Colonic mucosa (tissue), 4 donors: ENCODE measurements at regions not wholly inside any gene's neighbourhood (a gene's known extent, or its start where the extent isn't known, plus 50 kb on each side); places are given as distances from the start of the nearest gene placed in this dataset.

ENCODE experiments used
- DNase-seq: peaks from one replicate; pipeline ENCODE4 v3.0.0-alpha.2; 2020
- H3K27ac ChIP-seq: fragments of 200-600 bp; one replicate; pipeline ENCODE4 v1.8.0; 2021
- H3K27me3 ChIP-seq: fragments of 200-600 bp; one replicate; pipeline ENCODE4 v1.8.0; 2021
- H3K36me3 ChIP-seq: fragments of 200-600 bp; one replicate; pipeline ENCODE4 v1.8.0; 2021
- H3K4me1 ChIP-seq: fragments of 200-600 bp; one replicate; pipeline ENCODE4 v1.8.0; 2021; ENCODE audit warnings: mild to moderate bottlenecking
- H3K4me3 ChIP-seq: fragments of 200-600 bp; one replicate; pipeline ENCODE4 v1.8.0; 2021
- H3K9ac ChIP-seq, 2 donors: one replicate each; pipeline ENCODE4 v1.7.0; 2013; ENCODE audit warnings: control low read depth in 2 of 2, low read depth in 2 of 2, low read length in 2 of 2
- H3K9me3 ChIP-seq: fragments of 200-600 bp; one replicate; pipeline ENCODE4 v1.8.0; 2021
- intact Hi-C: fragments of 100-400 bp; cut with DNase I; formaldehyde crosslinking; loops from one replicate; pipeline ENCODE4 v1.14.1; 2022
- TF ChIP-seq, protein P1 (sequence below): fragments of 200-600 bp; IDR thresholded peaks from one replicate; pipeline ENCODE4 v1.8.0; 2022; ENCODE audit warnings: antibody characterized with exemption, mild to moderate bottlenecking
- donor health status: healthy.
- donor health status: DM: no; HTN: no; CAD: no.
- donor health status: DM: no; HTN: no; CAD: no.

GRCh38 chr7:46463170-46463569 lies 542.1 kb upstream of the IGFBP3 start:
- TF ChIP-seq, protein P1, sequence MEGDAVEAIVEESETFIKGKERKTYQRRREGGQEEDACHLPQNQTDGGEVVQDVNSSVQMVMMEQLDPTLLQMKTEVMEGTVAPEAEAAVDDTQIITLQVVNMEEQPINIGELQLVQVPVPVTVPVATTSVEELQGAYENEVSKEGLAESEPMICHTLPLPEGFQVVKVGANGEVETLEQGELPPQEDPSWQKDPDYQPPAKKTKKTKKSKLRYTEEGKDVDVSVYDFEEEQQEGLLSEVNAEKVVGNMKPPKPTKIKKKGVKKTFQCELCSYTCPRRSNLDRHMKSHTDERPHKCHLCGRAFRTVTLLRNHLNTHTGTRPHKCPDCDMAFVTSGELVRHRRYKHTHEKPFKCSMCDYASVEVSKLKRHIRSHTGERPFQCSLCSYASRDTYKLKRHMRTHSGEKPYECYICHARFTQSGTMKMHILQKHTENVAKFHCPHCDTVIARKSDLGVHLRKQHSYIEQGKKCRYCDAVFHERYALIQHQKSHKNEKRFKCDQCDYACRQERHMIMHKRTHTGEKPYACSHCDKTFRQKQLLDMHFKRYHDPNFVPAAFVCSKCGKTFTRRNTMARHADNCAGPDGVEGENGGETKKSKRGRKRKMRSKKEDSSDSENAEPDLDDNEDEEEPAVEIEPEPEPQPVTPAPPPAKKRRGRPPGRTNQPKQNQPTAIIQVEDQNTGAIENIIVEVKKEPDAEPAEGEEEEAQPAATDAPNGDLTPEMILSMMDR, result no peak
- DNase-seq, result no peak
- H3K36me3 ChIP-seq, result no peaks in the 10 kb centered on the region
- H3K9me3 ChIP-seq, result peaks cover 5% of the 10 kb centered on the region
- no peaks in the 10 kb centered on the region for H3K4me1 ChIP-seq
- no peaks in the 10 kb centered on the region for H3K27me3 ChIP-seq
- no peak overlapping the region for H3K27ac ChIP-seq
- intact Hi-C loops, result no loop called here
- H3K9ac ChIP-seq, result no peak overlapping the region
- no peak overlapping the region for H3K4me3 ChIP-seq

DNA sequence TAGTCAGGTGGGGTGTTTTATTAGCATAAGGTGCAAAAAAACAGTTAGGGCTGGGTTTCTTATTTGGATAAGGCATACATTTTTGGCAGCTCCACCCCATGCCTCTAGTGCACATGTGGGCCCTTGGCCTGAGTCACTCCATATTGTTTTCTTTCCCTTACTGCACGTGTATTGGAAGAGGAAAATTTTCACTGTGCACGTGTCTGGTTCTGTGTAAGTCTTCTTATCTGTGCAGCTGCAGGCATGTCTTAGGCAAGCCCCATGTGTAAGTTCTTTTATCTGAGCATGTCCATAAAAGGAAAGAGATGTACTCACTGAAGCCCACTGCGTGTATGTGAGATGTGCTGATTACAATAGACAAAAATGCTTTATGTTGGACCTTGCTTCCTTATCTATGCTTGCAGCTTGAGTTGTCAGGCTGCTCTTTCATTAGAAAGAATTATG lies 540.3 kb upstream of the IGFBP3 start:
- no peaks in the 10 kb centered on the region for H3K4me1 ChIP-seq
- no peak overlapping the region for H3K4me3 ChIP-seq
- intact Hi-C loops, result no loop called here
- no peak overlapping the region for H3K27ac ChIP-seq
- no peaks in the 10 kb centered on the region for H3K27me3 ChIP-seq
- no peak overlapping the region for H3K9ac ChIP-seq
- no peaks in the 10 kb centered on the region for H3K36me3 ChIP-seq
- no peak for DNase-seq
- H3K9me3 ChIP-seq, result no peaks in the 10 kb centered on the region
- TF ChIP-seq, protein P1, result no peak

DNA sequence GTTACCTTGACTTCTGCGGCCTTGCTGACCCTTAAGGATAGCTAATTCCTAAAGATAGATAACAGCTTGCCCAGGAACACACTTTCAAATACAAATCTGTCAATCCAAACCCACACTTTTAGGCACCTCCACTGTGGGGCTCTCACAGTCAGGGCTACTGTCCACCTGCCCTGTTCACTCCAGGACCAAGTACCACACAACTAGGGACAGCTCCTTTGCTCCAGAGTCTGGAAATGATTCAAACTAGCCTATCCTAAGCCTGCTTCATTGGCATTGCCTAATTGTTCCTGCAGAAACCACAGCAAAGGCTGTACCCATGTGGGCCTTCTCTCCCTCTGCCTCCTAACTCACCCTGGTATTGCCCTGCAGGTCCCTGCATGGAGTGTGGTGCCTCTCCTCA lies 538.9 kb upstream of the IGFBP3 start:
- intact Hi-C loops, result no loop called here
- no peak for DNase-seq
- TF ChIP-seq, protein P1, result no peak

DNA sequence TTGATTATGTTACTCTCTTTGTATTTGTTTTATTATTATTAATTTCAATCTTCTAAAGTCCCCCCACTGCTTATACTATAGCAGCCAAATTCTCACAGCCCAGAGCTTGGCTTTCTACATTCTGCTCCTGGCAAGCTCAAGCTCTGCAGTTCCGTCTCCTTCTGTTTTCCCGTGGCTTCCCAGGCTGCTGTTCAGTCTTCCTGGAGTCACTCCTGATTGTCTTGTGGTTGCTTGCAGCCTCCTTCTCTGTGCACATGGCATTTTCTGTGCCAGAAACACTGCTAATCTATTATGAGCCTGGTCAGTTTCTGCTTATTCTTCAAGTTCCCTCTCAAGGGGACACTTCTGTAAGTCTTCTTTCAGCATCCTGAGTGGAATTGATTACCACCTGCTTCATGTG lies 533.7 kb upstream of the IGFBP3 start:
- H3K4me3 ChIP-seq, result no peak overlapping the region
- no peak for DNase-seq
- intact Hi-C loops, result no loop called here
- H3K9ac ChIP-seq, result no peak overlapping the region
- H3K27me3 ChIP-seq, result no peaks in the 10 kb centered on the region
- TF ChIP-seq, protein P1, result no peak
- H3K27ac ChIP-seq, result no peak overlapping the region
- H3K36me3 ChIP-seq, result no peaks in the 10 kb centered on the region
- no peaks in the 10 kb centered on the region for H3K9me3 ChIP-seq
- H3K4me1 ChIP-seq, result no peaks in the 10 kb centered on the region

More for the DNA sequence above, 538.9 kb upstream of the IGFBP3 start:
- no peaks in the 10 kb centered on the region for H3K27me3 ChIP-seq
- no peak overlapping the region for H3K4me3 ChIP-seq
- no peak overlapping the region for H3K27ac ChIP-seq
- no peaks in the 10 kb centered on the region for H3K36me3 ChIP-seq
- H3K4me1 ChIP-seq, result no peaks in the 10 kb centered on the region
- no peak overlapping the region for H3K9ac ChIP-seq
- H3K9me3 ChIP-seq, result no peaks in the 10 kb centered on the region

DNA sequence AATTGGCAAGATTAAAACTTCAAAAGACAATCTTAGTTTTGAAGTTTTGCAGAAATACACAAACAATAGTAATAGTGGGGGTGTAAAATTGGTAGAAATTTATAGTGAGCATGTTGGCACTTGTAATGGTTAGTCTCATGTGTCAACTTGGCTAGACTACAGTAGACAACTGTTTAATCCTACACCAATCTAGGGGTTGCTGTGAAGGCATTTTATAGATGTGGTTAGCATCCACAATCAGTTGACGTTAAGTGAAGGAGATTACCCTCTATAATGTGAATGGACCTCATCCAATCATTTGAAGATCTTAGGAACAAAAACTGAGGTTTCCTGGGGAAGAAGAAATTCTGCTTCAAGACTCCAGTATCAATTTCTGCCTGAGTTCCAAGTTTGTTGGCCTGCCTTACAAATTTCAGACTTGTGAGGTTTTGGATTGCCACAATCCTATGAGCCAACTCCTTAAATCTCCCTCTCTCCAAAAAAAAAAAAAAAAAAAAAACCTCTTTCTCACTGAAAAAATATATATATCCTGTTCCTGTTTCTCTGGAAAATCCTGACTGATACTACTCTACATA lies 531.6 kb upstream of the IGFBP3 start:
- TF ChIP-seq, protein P1, result no peak
- intact Hi-C loops, result no loop called here
- H3K9ac ChIP-seq, result no peak overlapping the region
- H3K27ac ChIP-seq, result no peak overlapping the region
- no peaks in the 10 kb centered on the region for H3K36me3 ChIP-seq
- no peaks in the 10 kb centered on the region for H3K9me3 ChIP-seq
- H3K27me3 ChIP-seq, result no peaks in the 10 kb centered on the region
- H3K4me3 ChIP-seq, result no peak overlapping the region
- no peaks in the 10 kb centered on the region for H3K4me1 ChIP-seq
- DNase-seq, result no peak
